HUES6 (cell line): ENCODE measurements at regions not wholly inside any gene's neighbourhood (a gene's known extent, or its start where the extent isn't known, plus 50 kb on each side); places are given as distances from the start of the nearest gene placed in this dataset.
A peak's percentile ranks its signal among the peaks of the same experiment; 100 is the strongest.
"Not testable (repeated sequence)": the region's sequence is repeated elsewhere in the genome, so short reads cannot be mapped to it uniquely, and the experiment has no call there.

ENCODE experiments used
- H3K27ac ChIP-seq: 2 replicates; pipeline ENCODE4 v1.7.0; 2013; ENCODE audit warnings: low read depth, mild to moderate bottlenecking, low read length, inconsistent platforms
- H3K27me3 ChIP-seq: 2 replicates; pipeline ENCODE4 v1.6.1; 2013; ENCODE audit warnings: low read length; ENCODE audit not compliant: control insufficient read depth, insufficient read depth
- H3K36me3 ChIP-seq: 2 replicates; pipeline ENCODE4 v1.6.1; 2013; ENCODE audit warnings: low read length; ENCODE audit not compliant: control insufficient read depth, insufficient read depth
- H3K4me1 ChIP-seq: 2 replicates; pipeline ENCODE4 v1.6.1; 2013; ENCODE audit warnings: low read length; ENCODE audit not compliant: control insufficient read depth, insufficient read depth
- H3K4me3 ChIP-seq: 2 replicates; pipeline ENCODE4 v1.5.1; 2013; ENCODE audit warnings: low read depth, low read length
- H3K9ac ChIP-seq: one replicate; pipeline ENCODE4 v1.6.1; 2013; ENCODE audit warnings: mild to moderate bottlenecking, low read length
- H3K9me3 ChIP-seq: 2 replicates; pipeline ENCODE4 v1.6.1; 2013; ENCODE audit warnings: low read depth, low read length; ENCODE audit not compliant: control insufficient read depth, insufficient read depth

- no peak overlapping the region for H3K9ac ChIP-seq
- peaks cover 4% of the 10 kb centered on the region; the same call in 1 of the 2 replicates for H3K9me3 ChIP-seq
- H3K27me3 ChIP-seq: no peaks in the 10 kb centered on the region
- no peaks in the 10 kb centered on the region for H3K4me1 ChIP-seq
- H3K4me3 ChIP-seq: no peak overlapping the region
- no peak overlapping the region for H3K27ac ChIP-seq
- no peaks in the 10 kb centered on the region for H3K36me3 ChIP-seq
Measured at GRCh38 chr10:109348324-109348723, 575.0 kb downstream of the XPNPEP1 start.

GRCh38 chr10:109343293-109343692 lies 580.0 kb downstream of the XPNPEP1 start:
- Histone ChIP-seq H3K9me3 (no peaks in the 10 kb centered on the region), H3K4me1 (no peaks in the 10 kb centered on the region), H3K27me3 (no peaks in the 10 kb centered on the region), H3K4me3 (no peak overlapping the region), H3K27ac (no peak overlapping the region), H3K36me3 (no peaks in the 10 kb centered on the region), H3K9ac (no peak overlapping the region)

GRCh38 chr10:109341986-109342385 lies 581.3 kb downstream of the XPNPEP1 start:
- Histone ChIP-seq H3K36me3 (no peaks in the 10 kb centered on the region), H3K27me3 (no peaks in the 10 kb centered on the region), H3K27ac (no peak overlapping the region), H3K4me1 (no peaks in the 10 kb centered on the region), H3K9me3 (no peaks in the 10 kb centered on the region), H3K9ac (no peak overlapping the region), H3K4me3 (no peak overlapping the region)

GRCh38 chr10:109328001-109328400 lies 595.3 kb downstream of the XPNPEP1 start:
- Histone ChIP-seq H3K27ac (no peak overlapping the region), H3K9ac (no peak overlapping the region)

GRCh38 chr10:109327266-109327665 lies 596.0 kb downstream of the XPNPEP1 start:
- no peak overlapping the region for H3K9ac ChIP-seq
- no peaks in the 10 kb centered on the region for H3K36me3 ChIP-seq
- H3K27me3 ChIP-seq: no peaks in the 10 kb centered on the region
- no peaks in the 10 kb centered on the region for H3K4me1 ChIP-seq
- H3K9me3 ChIP-seq: no peaks in the 10 kb centered on the region
- H3K27ac ChIP-seq: no peak overlapping the region
- H3K4me3 ChIP-seq: no peak overlapping the region

More at GRCh38 chr10:109328001-109328400, 595.3 kb downstream of the XPNPEP1 start:
- Histone ChIP-seq H3K27me3 (no peaks in the 10 kb centered on the region), H3K4me1 (no peaks in the 10 kb centered on the region), H3K4me3 (no peak overlapping the region), H3K36me3 (no peaks in the 10 kb centered on the region), H3K9me3 (no peaks in the 10 kb centered on the region)

- Histone ChIP-seq H3K27ac (no peak overlapping the region), H3K9ac (no peak overlapping the region), H3K36me3 (no peaks in the 10 kb centered on the region), H3K27me3 (no peaks in the 10 kb centered on the region), H3K9me3 (peaks cover 8% of the 10 kb centered on the region), H3K4me1 (no peaks in the 10 kb centered on the region), H3K4me3 (no peak overlapping the region)
Measured at GRCh38 chr10:109324721-109325120, 598.6 kb downstream of the XPNPEP1 start.

GRCh38 chr10:109317746-109318366 lies 605.5 kb downstream of the XPNPEP1 start:
- no peaks in the 10 kb centered on the region for H3K36me3 ChIP-seq
- no peaks in the 10 kb centered on the region; the same call in 1 of the 2 replicates for H3K4me1 ChIP-seq

GRCh38 chr10:109314016-109314415 lies 609.3 kb downstream of the XPNPEP1 start:
- H3K36me3 ChIP-seq, H3K4me1 ChIP-seq, H3K9ac ChIP-seq, H3K4me3 ChIP-seq, H3K27ac ChIP-seq, H3K9me3 ChIP-seq, H3K27me3 ChIP-seq: not testable (repeated sequence)

More at GRCh38 chr10:109317746-109318366, 605.5 kb downstream of the XPNPEP1 start:
- H3K9me3 ChIP-seq: peaks cover 9% of the 10 kb centered on the region
- no peak overlapping the region for H3K27ac ChIP-seq
- H3K9ac ChIP-seq: no peak overlapping the region
- no peak overlapping the region for H3K4me3 ChIP-seq
- no peaks in the 10 kb centered on the region for H3K27me3 ChIP-seq

GRCh38 chr10:109312555-109312954 lies 610.8 kb downstream of the XPNPEP1 start:
- H3K27ac ChIP-seq, H3K36me3 ChIP-seq, H3K4me1 ChIP-seq, H3K27me3 ChIP-seq, H3K9ac ChIP-seq, H3K9me3 ChIP-seq, H3K4me3 ChIP-seq: not testable (repeated sequence)

- no peak overlapping the region for H3K4me3 ChIP-seq
- H3K4me1 ChIP-seq: peaks cover 4% of the 10 kb centered on the region; the same call in 1 of the 2 replicates
- H3K27me3 ChIP-seq: no peaks in the 10 kb centered on the region
- no peak overlapping the region for H3K9ac ChIP-seq
- no peak overlapping the region for H3K27ac ChIP-seq
- H3K9me3 ChIP-seq: no peaks in the 10 kb centered on the region
- no peaks in the 10 kb centered on the region for H3K36me3 ChIP-seq
Measured at GRCh38 chr10:109308971-109309370, 614.3 kb downstream of the XPNPEP1 start.

- not testable (repeated sequence) for H3K36me3 ChIP-seq, H3K9ac ChIP-seq, H3K4me3 ChIP-seq, H3K4me1 ChIP-seq, H3K27me3 ChIP-seq, H3K9me3 ChIP-seq
- H3K27ac ChIP-seq: 0 out of 2 replicates have a peak overlapping the region, but pooled peaks have one; percentile 8
Measured at GRCh38 chr10:109307102-109307501, 616.2 kb downstream of the XPNPEP1 start.
